ENCODE measurements at regions not wholly inside any gene's neighbourhood (a gene's known extent, or its start where the extent isn't known, plus 50 kb on each side); places are given as distances from the start of the nearest gene placed in this dataset.
"Not testable (repeated sequence)": the region's sequence is repeated elsewhere in the genome, so short reads cannot be mapped to it uniquely, and the experiment has no call there.

GRCh38 chr2:145563741-145564615, 1044.1 kb upstream of the ZEB2 start:
- DNase-seq, result peak; percentile 50

- DNase-seq, result no peak
These were observed 1041.2 kb upstream of the ZEB2 start for GRCh38 chr2:145561152-145561551.

GRCh38 chr2:145558617-145559350, 1038.9 kb upstream of the ZEB2 start:
- no peak for DNase-seq

GRCh38 chr2:145555360-145555759, 1035.4 kb upstream of the ZEB2 start:
- DNase-seq, result no peak

GRCh38 chr2:145551686-145552085, 1031.8 kb upstream of the ZEB2 start:
- DNase-seq, result no peak

GRCh38 chr2:145548479-145548878, 1028.6 kb upstream of the ZEB2 start:
- no peak for DNase-seq

- DNase-seq, result no peak
These were observed 1027.7 kb upstream of the ZEB2 start for GRCh38 chr2:145547620-145548019.

- DNase-seq, result no peak
These were observed 1026.2 kb upstream of the ZEB2 start for GRCh38 chr2:145546091-145546490.

- no peak for DNase-seq
These were observed 1023.9 kb upstream of the ZEB2 start for GRCh38 chr2:145543856-145544255.

- no peak for DNase-seq
These were observed 1023.2 kb upstream of the ZEB2 start for GRCh38 chr2:145543155-145543554.

- DNase-seq, result no peak
These were observed 1021.1 kb upstream of the ZEB2 start for GRCh38 chr2:145541028-145541427.

- no peak for DNase-seq
These were observed 1018.9 kb upstream of the ZEB2 start for GRCh38 chr2:145538661-145539350.

- DNase-seq, result no peak
These were observed 1010.7 kb upstream of the ZEB2 start for GRCh38 chr2:145530653-145531052.

- DNase-seq, result no peak
These were observed 1004.9 kb upstream of the ZEB2 start for GRCh38 chr2:145524836-145525235.

- DNase-seq, result no peak
These were observed 1004.4 kb upstream of the ZEB2 start for GRCh38 chr2:145524303-145524702.

- not testable (repeated sequence) for DNase-seq
These were observed 999.3 kb upstream of the ZEB2 start for GRCh38 chr2:145519254-145519653.

GRCh38 chr2:145511946-145512345, 992.0 kb upstream of the ZEB2 start:
- no peak for DNase-seq

GRCh38 chr2:145503511-145503910, 983.6 kb upstream of the ZEB2 start:
- DNase-seq, result no peak

- DNase-seq, result no peak
These were observed 982.0 kb upstream of the ZEB2 start for GRCh38 chr2:145501920-145502319.

GRCh38 chr2:145495590-145495989, 975.7 kb upstream of the ZEB2 start:
- DNase-seq, result no peak

GRCh38 chr2:145494441-145494840, 974.5 kb upstream of the ZEB2 start:
- DNase-seq, result no peak

- no peak for DNase-seq
These were observed 968.7 kb upstream of the ZEB2 start for GRCh38 chr2:145488571-145488970.

GRCh38 chr2:145484448-145485097, 964.7 kb upstream of the ZEB2 start:
- no peak for DNase-seq

All from NCI-H1105 treated with DMSO at 0.1 percent for 48 hours (cell line).